ENCODE measurements at regions not wholly inside any gene's neighbourhood (a gene's known extent, or its start where the extent isn't known, plus 50 kb on each side); places are given as distances from the start of the nearest gene placed in this dataset.

DNA sequence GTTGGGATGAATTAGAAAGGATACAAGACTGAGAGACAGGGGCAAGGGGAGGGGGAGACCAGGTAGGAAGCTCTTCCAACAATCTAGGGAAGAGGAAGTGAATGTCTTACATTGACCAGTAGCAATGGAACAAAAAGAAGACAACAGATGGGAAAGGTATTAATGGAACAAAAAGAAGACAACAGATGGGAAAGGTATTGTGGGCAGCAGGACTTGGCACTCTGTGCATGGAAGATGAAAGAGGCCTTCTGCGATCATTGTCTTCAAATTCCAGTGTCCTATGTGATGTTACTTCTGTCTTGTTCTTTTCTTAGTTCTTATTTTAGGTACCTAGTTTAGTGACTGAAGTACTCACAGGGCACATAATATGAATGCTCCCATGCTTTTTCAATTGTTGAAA is 161.8 kb downstream of the PALM2AKAP2 start:
- no peak for TF ChIP-seq POLR2A (IDR thresholded peaks at IDR 0.05)
- TF ChIP-seq, protein P1, sequence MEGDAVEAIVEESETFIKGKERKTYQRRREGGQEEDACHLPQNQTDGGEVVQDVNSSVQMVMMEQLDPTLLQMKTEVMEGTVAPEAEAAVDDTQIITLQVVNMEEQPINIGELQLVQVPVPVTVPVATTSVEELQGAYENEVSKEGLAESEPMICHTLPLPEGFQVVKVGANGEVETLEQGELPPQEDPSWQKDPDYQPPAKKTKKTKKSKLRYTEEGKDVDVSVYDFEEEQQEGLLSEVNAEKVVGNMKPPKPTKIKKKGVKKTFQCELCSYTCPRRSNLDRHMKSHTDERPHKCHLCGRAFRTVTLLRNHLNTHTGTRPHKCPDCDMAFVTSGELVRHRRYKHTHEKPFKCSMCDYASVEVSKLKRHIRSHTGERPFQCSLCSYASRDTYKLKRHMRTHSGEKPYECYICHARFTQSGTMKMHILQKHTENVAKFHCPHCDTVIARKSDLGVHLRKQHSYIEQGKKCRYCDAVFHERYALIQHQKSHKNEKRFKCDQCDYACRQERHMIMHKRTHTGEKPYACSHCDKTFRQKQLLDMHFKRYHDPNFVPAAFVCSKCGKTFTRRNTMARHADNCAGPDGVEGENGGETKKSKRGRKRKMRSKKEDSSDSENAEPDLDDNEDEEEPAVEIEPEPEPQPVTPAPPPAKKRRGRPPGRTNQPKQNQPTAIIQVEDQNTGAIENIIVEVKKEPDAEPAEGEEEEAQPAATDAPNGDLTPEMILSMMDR (IDR thresholded peaks at IDR 0.05), result no peak
- WGBS, 2 donors, result 96 to 100% methylated on average over 1 of the region's 1 CpG
- Histone ChIP-seq H3K27ac (no peak overlapping the region), H3K27me3 (no peaks in the 10 kb centered on the region), H3K36me3 (ENCODE audit: low read depth, missing control alignments) (no peaks in the 10 kb centered on the region), H3K4me3 (no peak overlapping the region), H3K9me3 (no peaks in the 10 kb centered on the region), H3K4me1 (no peaks in the 10 kb centered on the region)
- intact Hi-C loops (cut with DNase I; ENCODE audit: low total_unique reads), result no loop called here
- no peak for DNase-seq

DNA sequence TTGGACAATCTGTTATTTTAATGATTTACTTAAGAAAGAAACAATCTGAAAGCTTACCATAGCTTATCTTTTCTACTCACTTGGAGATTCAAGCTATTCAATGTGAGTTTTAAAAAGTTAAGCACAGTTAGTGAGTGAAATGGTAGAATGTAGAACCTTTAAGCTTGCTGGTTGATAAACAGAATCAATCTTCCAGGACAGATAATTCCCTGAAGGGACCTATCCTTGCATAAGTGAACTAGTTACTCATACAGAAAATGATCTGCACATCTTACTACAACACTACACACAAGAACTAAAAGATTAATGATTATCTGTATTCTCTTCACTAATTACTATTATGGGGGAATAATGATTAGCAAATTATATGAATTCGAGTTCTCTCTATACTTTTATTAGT is 165.6 kb downstream of the PALM2AKAP2 start:
- TF ChIP-seq, protein P1 (IDR thresholded peaks at IDR 0.05), result no peak
- no peaks in the 10 kb centered on the region for H3K27me3 ChIP-seq
- H3K4me1 ChIP-seq, result no peaks in the 10 kb centered on the region
- no peak overlapping the region for H3K4me3 ChIP-seq
- H3K9me3 ChIP-seq, result no peaks in the 10 kb centered on the region
- no peaks in the 10 kb centered on the region for H3K36me3 ChIP-seq (ENCODE audit: low read depth, missing control alignments)
- no peak overlapping the region for H3K27ac ChIP-seq
- 90 to 97% methylated on average over 1 of the region's 1 CpG for WGBS, 2 donors
- intact Hi-C loops (cut with DNase I; ENCODE audit: low total_unique reads), result no loop called here
- DNase-seq, result no peak

DNA sequence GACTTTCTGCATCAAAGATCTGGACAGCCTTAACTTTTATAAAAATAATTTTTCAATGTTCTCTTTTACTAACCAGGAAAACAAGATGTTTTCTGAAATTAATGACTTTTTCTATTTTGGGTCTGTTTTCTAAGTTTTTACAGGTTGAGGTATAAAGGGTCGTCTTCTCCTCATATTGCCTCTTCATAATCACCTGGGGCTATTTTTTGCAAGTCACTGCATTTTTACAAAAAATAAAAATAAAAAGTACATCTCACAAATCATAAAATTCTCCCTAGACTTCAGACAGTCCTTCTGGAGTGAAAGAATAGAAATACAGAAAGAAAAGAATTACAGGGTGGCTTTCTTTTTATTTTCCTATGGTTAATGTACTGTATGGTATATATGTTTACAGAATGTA is 168.5 kb downstream of the PALM2AKAP2 start:
- intact Hi-C loops (cut with DNase I; ENCODE audit: low total_unique reads), result no loop called here
- H3K4me1 ChIP-seq, result no peaks in the 10 kb centered on the region
- WGBS, 2 donors, result 88 to 93% methylated on average over 1 of the region's 1 CpG
- H3K36me3 ChIP-seq (ENCODE audit: low read depth, missing control alignments), result no peaks in the 10 kb centered on the region
- no peak overlapping the region for H3K27ac ChIP-seq
- no peaks in the 10 kb centered on the region for H3K27me3 ChIP-seq
- TF ChIP-seq, protein P1 (IDR thresholded peaks at IDR 0.05), result no peak
- no peak for TF ChIP-seq POLR2A (IDR thresholded peaks at IDR 0.05)
- DNase-seq, result no peak
- H3K4me3 ChIP-seq, result no peak overlapping the region
- no peaks in the 10 kb centered on the region for H3K9me3 ChIP-seq

DNA sequence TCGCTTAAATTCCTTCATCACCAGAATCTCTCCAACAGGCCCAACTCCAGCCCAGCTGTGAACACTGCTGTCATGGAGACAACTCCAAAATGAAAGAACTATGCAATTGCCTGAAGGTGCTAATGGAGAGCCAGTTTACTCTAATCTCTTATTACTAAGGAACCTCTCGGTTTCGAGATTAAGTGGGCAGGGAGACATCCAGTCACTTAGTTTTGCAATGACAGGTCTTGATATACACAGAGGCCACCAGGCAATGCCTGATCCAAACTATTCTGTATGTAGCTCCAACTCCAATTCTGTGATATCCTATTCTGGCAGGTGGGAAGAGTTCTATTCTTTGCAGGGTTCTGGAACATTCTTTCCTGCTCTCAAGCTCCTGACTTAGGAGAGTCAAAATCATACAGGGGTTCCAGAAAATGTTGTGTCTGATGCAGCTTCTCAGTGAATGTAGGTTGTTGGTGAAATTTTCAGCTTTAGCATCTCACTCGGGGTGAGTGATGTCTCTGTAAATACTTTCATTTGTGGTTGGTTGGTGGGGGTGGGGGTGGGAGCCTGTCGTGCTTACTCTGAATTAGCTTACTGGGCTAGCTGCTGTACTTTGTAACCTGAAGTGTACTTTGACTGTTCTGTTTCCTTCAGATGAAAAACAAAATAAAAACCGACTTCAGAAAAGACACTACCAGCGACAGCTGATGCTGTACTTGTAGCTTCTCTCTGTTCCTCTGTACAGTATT is 170.9 kb downstream of the PALM2AKAP2 start:
- H3K27ac ChIP-seq, result no peak overlapping the region
- no peaks in the 10 kb centered on the region for H3K4me1 ChIP-seq
- no peaks in the 10 kb centered on the region for H3K9me3 ChIP-seq
- no peak for DNase-seq
- intact Hi-C loops (cut with DNase I; ENCODE audit: low total_unique reads), result no loop called here
- WGBS, 2 donors, result 89 to 91% methylated on average over 7 of the region's 7 CpGs
- TF ChIP-seq, protein P1 (IDR thresholded peaks at IDR 0.05), result no peak
- no peak for TF ChIP-seq POLR2A (IDR thresholded peaks at IDR 0.05)
- no peak overlapping the region for H3K4me3 ChIP-seq
- no peaks in the 10 kb centered on the region for H3K27me3 ChIP-seq
- H3K36me3 ChIP-seq (ENCODE audit: low read depth, missing control alignments), result no peaks in the 10 kb centered on the region

DNA sequence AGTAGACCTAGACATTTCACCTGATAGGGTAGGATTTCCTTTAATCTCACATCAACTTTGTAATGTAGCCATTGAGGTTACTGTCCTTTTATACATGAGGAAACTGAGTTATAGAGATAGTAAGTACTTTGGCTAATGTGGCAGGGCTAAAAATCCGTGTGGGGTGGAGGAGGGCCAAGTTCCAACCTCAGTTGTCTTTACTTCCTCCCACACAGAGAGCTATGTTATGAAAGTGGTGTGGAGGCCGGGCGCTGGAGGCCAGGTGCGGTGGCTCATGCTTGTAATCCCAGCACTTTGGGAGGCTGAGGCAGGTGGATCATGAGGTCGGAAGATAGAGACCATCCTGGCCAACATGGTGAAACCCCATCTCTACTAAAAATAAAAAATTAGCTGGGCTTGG is 173.3 kb downstream of the PALM2AKAP2 start:
- DNase-seq, result no peak
- no peaks in the 10 kb centered on the region for H3K9me3 ChIP-seq
- no peaks in the 10 kb centered on the region for H3K36me3 ChIP-seq (ENCODE audit: low read depth, missing control alignments)
- no peak overlapping the region for H3K4me3 ChIP-seq
- TF ChIP-seq POLR2A (IDR thresholded peaks at IDR 0.05), result no peak
- TF ChIP-seq, protein P1 (IDR thresholded peaks at IDR 0.05), result no peak
- no peaks in the 10 kb centered on the region for H3K27me3 ChIP-seq
- no peak overlapping the region for H3K27ac ChIP-seq
- intact Hi-C loops (cut with DNase I; ENCODE audit: low total_unique reads), result no loop called here
- WGBS, 2 donors, result 84 to 85% methylated on average over 5 of the region's 5 CpGs
- H3K4me1 ChIP-seq, result no peaks in the 10 kb centered on the region

All from testis (tissue), 2 donors.